Osteoblast (primary cell): ENCODE measurements at regions not wholly inside any gene's neighbourhood (a gene's known extent, or its start where the extent isn't known, plus 50 kb on each side); places are given as distances from the start of the nearest gene placed in this dataset.

Source experiments
- DNase-seq: peaks from one replicate; pipeline ENCODE4 v3.0.0; 2011; ENCODE audit warnings: low spot score, mixed read lengths; ENCODE audit not compliant: insufficient read length; ENCODE audit errors: missing footprints
- H2AFZ ChIP-seq: 2 replicates; pipeline ENCODE4 v1.6.0; 2011; ENCODE audit warnings: mild to moderate bottlenecking, low read length
- H3K27ac ChIP-seq: 2 replicates; pipeline ENCODE4 v1.5.1; 2011; ENCODE audit warnings: mild to moderate bottlenecking, low read depth, low read length, moderate library complexity
- H3K27me3 ChIP-seq: 2 replicates; pipeline ENCODE4 v1.6.0; 2012; ENCODE audit warnings: mild to moderate bottlenecking, control low read depth, inconsistent platforms, low read length, moderate library complexity; ENCODE audit not compliant: insufficient read depth
- H3K36me3 ChIP-seq: 2 replicates; pipeline ENCODE4 v1.5.1; 2011; ENCODE audit warnings: mild to moderate bottlenecking, low read length, control low read depth, moderate library complexity; ENCODE audit not compliant: insufficient read depth
- H3K4me1 ChIP-seq: 2 replicates; pipeline ENCODE4 v1.5.1; 2011; ENCODE audit warnings: mild to moderate bottlenecking, low read length, control low read depth, moderate library complexity; ENCODE audit not compliant: insufficient read depth
- H3K4me2 ChIP-seq: 2 replicates; pipeline ENCODE4 v1.6.0; 2011; ENCODE audit warnings: mild to moderate bottlenecking, low read length; ENCODE audit not compliant: insufficient read depth
- H3K4me3 ChIP-seq: fragments of 200-600 bp; sonication (generic); 3 replicates; pipeline ENCODE4 v1.5.1; 2012; ENCODE audit warnings: mild to moderate bottlenecking, low read length, inconsistent platforms; ENCODE audit not compliant: insufficient read depth
- H3K79me2 ChIP-seq: 2 replicates; pipeline ENCODE4 v1.6.0; 2012; ENCODE audit warnings: mild to moderate bottlenecking, low read length, control low read depth, inconsistent platforms; ENCODE audit not compliant: insufficient read depth
- H3K9me3 ChIP-seq: 2 replicates; pipeline ENCODE4 v1.5.1; 2011; ENCODE audit warnings: low read depth, low read length, control low read depth
- H4K20me1 ChIP-seq: 2 replicates; pipeline ENCODE4 v1.6.0; 2012; ENCODE audit warnings: mild to moderate bottlenecking, low read length, control low read depth; ENCODE audit not compliant: insufficient read depth
- TF ChIP-seq, protein P1 (sequence below): IDR thresholded peaks from 2 replicates; pipeline ENCODE4 v1.5.1; 2011; ENCODE audit warnings: mild to moderate bottlenecking, low read depth, low read length, moderate library complexity; ENCODE audit errors: extremely low read depth

DNA sequence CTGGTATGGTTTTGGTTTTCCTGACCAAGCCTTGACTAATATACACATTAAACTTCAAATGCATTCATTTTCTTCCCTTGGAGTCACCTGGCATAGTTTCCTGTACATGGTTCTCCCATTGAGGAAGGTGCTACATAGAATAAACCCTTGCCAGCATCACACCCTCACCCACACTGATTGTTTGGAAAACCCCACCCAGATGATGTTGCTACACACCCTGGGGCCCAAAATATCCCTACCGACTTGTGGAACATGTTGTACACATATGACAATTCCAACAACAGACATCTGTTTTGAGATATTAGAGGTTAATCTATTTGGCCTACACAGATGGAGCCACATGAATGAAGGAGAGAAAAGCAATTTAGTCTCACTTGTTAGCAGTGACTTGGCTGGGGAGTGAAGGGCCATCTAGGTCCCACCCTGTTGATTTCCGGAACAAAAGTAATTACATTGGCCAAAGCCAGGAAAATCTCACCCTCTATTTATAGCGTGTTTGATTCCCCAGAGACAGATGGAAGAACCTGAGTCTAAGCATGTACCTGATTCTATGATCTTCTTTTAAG lies 606.0 kb upstream of the BTBD3 start:
- no peak for DNase-seq
- no peaks in the 10 kb centered on the region for H3K79me2 ChIP-seq
- no peak overlapping the region for H2AFZ ChIP-seq
- no peaks in the 10 kb centered on the region for H3K27me3 ChIP-seq
- TF ChIP-seq, protein P1, sequence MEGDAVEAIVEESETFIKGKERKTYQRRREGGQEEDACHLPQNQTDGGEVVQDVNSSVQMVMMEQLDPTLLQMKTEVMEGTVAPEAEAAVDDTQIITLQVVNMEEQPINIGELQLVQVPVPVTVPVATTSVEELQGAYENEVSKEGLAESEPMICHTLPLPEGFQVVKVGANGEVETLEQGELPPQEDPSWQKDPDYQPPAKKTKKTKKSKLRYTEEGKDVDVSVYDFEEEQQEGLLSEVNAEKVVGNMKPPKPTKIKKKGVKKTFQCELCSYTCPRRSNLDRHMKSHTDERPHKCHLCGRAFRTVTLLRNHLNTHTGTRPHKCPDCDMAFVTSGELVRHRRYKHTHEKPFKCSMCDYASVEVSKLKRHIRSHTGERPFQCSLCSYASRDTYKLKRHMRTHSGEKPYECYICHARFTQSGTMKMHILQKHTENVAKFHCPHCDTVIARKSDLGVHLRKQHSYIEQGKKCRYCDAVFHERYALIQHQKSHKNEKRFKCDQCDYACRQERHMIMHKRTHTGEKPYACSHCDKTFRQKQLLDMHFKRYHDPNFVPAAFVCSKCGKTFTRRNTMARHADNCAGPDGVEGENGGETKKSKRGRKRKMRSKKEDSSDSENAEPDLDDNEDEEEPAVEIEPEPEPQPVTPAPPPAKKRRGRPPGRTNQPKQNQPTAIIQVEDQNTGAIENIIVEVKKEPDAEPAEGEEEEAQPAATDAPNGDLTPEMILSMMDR: no peak
- H3K27ac ChIP-seq: no peak overlapping the region
- no peak overlapping the region for H3K4me3 ChIP-seq
- H3K4me1 ChIP-seq: no peaks in the 10 kb centered on the region
- no peaks in the 10 kb centered on the region for H4K20me1 ChIP-seq
- no peaks in the 10 kb centered on the region for H3K9me3 ChIP-seq
- no peaks in the 10 kb centered on the region for H3K36me3 ChIP-seq
- no peak overlapping the region for H3K4me2 ChIP-seq

DNA sequence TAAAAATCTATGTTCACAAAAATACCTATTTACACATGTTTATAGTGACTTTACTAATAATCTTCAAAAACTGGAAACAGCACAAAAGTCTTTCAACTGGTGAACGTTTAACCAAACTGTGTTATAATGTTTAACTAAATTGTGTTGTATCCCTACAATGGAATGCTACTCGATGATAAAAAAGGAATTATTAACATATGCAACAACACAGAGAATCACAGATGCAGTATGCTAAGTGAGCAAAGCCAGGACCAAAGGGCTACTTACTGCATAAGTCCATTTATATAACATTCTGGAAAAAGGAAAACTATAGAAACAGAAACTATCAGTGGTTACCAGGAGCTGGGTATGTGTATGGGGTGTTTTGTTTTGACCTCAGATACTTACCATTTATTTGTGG lies 602.2 kb upstream of the BTBD3 start:
- Histone ChIP-seq H3K4me1 (no peaks in the 10 kb centered on the region), H2AFZ (no peak overlapping the region), H3K4me2 (no peak overlapping the region), H4K20me1 (no peaks in the 10 kb centered on the region), H3K36me3 (no peaks in the 10 kb centered on the region), H3K79me2 (no peaks in the 10 kb centered on the region), H3K27me3 (no peaks in the 10 kb centered on the region), H3K4me3 (no peak overlapping the region), H3K27ac (no peak overlapping the region), H3K9me3 (no peaks in the 10 kb centered on the region)
- TF ChIP-seq, protein P1: no peak
- no peak for DNase-seq

DNA sequence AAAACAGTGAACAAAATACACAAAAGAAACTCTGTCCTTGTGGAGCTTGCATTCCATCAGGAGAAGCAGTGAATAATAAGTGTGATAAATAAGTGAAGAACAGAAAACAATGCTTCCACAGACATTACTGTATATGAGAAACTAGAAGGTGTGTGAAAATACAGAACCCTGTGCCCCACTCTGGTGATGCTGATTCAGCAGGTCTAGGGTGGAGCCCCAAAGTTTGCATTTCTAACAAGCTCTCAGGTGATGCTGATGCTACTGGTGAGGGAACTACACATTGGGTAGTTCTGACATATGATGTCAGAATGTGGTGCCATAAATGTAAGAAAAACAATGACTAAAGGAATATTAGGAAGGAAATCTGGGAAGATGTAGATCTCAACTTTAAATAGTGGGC lies 601.4 kb upstream of the BTBD3 start:
- Histone ChIP-seq H3K36me3 (no peaks in the 10 kb centered on the region), H3K4me3 (no peak overlapping the region), H3K4me2 (no peak overlapping the region), H3K27ac (no peak overlapping the region), H3K79me2 (no peaks in the 10 kb centered on the region), H3K9me3 (no peaks in the 10 kb centered on the region), H2AFZ (no peak overlapping the region), H3K4me1 (no peaks in the 10 kb centered on the region), H4K20me1 (no peaks in the 10 kb centered on the region), H3K27me3 (no peaks in the 10 kb centered on the region)
- TF ChIP-seq, protein P1: no peak
- no peak for DNase-seq

DNA sequence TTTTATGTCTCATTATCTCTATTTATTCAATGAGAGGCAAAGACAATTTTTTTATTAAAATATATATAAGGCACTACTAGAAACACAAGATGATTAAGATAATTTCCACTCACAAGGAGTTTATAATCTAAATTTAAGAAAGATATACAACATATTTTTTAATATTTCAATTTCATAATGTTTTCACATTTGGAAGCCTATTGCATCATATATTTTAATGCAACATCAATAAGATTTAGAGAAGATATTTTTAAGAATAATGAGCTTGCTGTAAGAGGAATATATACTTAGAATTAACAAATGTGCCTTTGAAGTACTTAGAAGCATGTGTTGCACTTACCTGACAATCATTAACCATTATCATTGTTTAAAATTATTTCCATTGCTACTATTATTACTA lies 597.7 kb upstream of the BTBD3 start:
- TF ChIP-seq, protein P1: no peak
- H3K4me2 ChIP-seq: no peak overlapping the region
- no peaks in the 10 kb centered on the region for H3K4me1 ChIP-seq
- H3K27me3 ChIP-seq: no peaks in the 10 kb centered on the region
- no peak overlapping the region for H3K4me3 ChIP-seq
- H2AFZ ChIP-seq: no peak overlapping the region
- no peaks in the 10 kb centered on the region for H4K20me1 ChIP-seq
- no peak for DNase-seq
- no peak overlapping the region for H3K27ac ChIP-seq
- H3K9me3 ChIP-seq: no peaks in the 10 kb centered on the region
- H3K36me3 ChIP-seq: no peaks in the 10 kb centered on the region
- no peaks in the 10 kb centered on the region for H3K79me2 ChIP-seq
